ENCODE measurements at regions not wholly inside any gene's neighbourhood (a gene's known extent, or its start where the extent isn't known, plus 50 kb on each side); places are given as distances from the start of the nearest gene placed in this dataset.

- Mint-ChIP-seq H3K4me1 (ENCODE audit: low read depth) (no peaks in the 10 kb centered on the region), H3K4me3 (no peak overlapping the region), H3K27me3 (peaks cover 5% of the 10 kb centered on the region), H3K27ac (no peak overlapping the region), H3K9me3 (no peaks in the 10 kb centered on the region), H3K36me3 (ENCODE audit: low read depth) (no peaks in the 10 kb centered on the region)
Measured at GRCh38 chr9:78575771-78576170, 278.8 kb downstream of the PSAT1 start.

- Mint-ChIP-seq H3K4me1 (ENCODE audit: low read depth) (no peaks in the 10 kb centered on the region), H3K9me3 (no peaks in the 10 kb centered on the region), H3K27ac (no peak overlapping the region), H3K4me3 (no peak overlapping the region), H3K27me3 (peaks cover 5% of the 10 kb centered on the region), H3K36me3 (ENCODE audit: low read depth) (no peaks in the 10 kb centered on the region)
Measured at GRCh38 chr9:78577156-78577906, 280.4 kb downstream of the PSAT1 start.

- Mint-ChIP-seq H3K36me3 (ENCODE audit: low read depth) (no peaks in the 10 kb centered on the region), H3K9me3 (no peaks in the 10 kb centered on the region), H3K27ac (no peak overlapping the region), H3K27me3 (peaks cover 5% of the 10 kb centered on the region), H3K4me3 (no peak overlapping the region), H3K4me1 (ENCODE audit: low read depth) (no peaks in the 10 kb centered on the region)
Measured at GRCh38 chr9:78578072-78578471, 281.1 kb downstream of the PSAT1 start.

DNA sequence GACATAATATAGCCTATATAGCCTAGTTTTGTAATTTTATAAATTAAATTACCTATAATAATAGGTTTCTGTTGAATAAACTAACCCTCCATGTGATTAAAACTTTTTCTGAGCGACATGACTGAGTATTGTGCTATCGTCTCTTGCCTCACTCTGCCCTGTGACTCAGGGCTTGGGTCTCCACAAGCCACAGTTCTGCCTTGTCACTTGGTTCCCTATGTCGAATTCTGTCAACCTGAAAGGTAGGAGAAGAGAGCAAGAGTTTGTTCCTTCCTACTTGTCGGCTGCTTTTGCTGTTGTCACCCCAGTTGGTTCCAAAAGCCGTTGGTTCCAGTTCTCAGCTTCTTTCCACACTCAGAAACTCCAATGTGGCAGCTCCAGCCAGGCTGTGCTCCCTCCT lies 285.9 kb downstream of the PSAT1 start:
- Mint-ChIP-seq H3K36me3 (ENCODE audit: low read depth) (no peaks in the 10 kb centered on the region), H3K27me3 (peaks cover 3% of the 10 kb centered on the region), H3K4me3 (no peak overlapping the region), H3K4me1 (ENCODE audit: low read depth) (no peaks in the 10 kb centered on the region), H3K27ac (no peak overlapping the region), H3K9me3 (peaks cover 8% of the 10 kb centered on the region)

- Mint-ChIP-seq H3K4me1 (ENCODE audit: low read depth) (no peaks in the 10 kb centered on the region), H3K9me3 (peaks cover 8% of the 10 kb centered on the region), H3K36me3 (ENCODE audit: low read depth) (no peaks in the 10 kb centered on the region), H3K27me3 (peaks cover 3% of the 10 kb centered on the region), H3K27ac (no peak overlapping the region), H3K4me3 (no peak overlapping the region)
Measured at GRCh38 chr9:78584589-78584988, 287.7 kb downstream of the PSAT1 start.

- H3K27me3 Mint-ChIP-seq = peaks cover 3% of the 10 kb centered on the region
- H3K9me3 Mint-ChIP-seq = peaks cover 8% of the 10 kb centered on the region
- H3K27ac Mint-ChIP-seq = no peak overlapping the region
- H3K4me1 Mint-ChIP-seq (ENCODE audit: low read depth) = no peaks in the 10 kb centered on the region
- no peak overlapping the region for H3K4me3 Mint-ChIP-seq
- no peaks in the 10 kb centered on the region for H3K36me3 Mint-ChIP-seq (ENCODE audit: low read depth)
Measured at GRCh38 chr9:78585909-78586308, 289.0 kb downstream of the PSAT1 start.

DNA sequence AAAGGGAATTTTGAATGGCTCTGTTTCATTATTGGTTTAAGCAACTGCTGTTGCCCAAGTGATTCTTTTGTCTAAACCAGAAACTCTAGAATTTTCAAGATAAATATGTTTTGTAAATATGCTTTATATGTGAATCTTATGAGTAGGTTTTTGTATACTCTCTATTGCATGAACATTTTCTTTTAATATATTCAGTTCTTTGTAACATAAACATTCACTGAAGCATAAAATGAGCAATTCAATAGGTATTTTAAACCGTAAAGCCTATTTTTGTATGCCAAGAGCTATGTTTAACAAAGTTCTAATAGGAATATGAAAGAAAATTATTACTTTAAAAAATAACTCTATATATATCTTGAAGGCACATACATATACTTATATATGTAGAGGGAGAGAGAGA lies 293.1 kb downstream of the PSAT1 start:
- no peak overlapping the region for H3K4me3 Mint-ChIP-seq
- no peak overlapping the region for H3K27ac Mint-ChIP-seq
- peaks cover 3% of the 10 kb centered on the region for H3K27me3 Mint-ChIP-seq
- no peaks in the 10 kb centered on the region for H3K4me1 Mint-ChIP-seq (ENCODE audit: low read depth)
- H3K36me3 Mint-ChIP-seq (ENCODE audit: low read depth) = no peaks in the 10 kb centered on the region
- H3K9me3 Mint-ChIP-seq = peaks cover 8% of the 10 kb centered on the region

DNA sequence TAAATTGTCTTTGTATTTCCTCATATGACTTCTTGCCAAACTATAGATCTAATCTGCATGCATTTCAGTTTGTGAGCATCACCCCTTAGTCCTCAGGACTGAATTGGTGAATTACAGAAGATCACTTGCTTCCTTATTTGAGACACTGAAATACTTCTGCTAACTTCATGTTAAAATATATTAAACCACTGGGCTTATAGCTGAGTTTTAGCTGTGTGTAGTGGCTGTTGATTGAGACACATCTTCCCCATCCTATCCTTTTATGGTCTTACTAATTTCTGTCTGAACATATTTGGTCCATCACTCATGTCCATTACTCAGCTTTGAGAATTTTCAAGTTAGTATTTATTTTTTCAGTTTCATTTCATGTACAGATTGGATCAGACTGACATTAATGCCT lies 295.9 kb downstream of the PSAT1 start:
- Mint-ChIP-seq H3K9me3 (no peaks in the 10 kb centered on the region), H3K4me1 (ENCODE audit: low read depth) (no peaks in the 10 kb centered on the region), H3K27ac (no peak overlapping the region), H3K4me3 (no peak overlapping the region), H3K36me3 (ENCODE audit: low read depth) (no peaks in the 10 kb centered on the region), H3K27me3 (peaks cover 2% of the 10 kb centered on the region)

DNA sequence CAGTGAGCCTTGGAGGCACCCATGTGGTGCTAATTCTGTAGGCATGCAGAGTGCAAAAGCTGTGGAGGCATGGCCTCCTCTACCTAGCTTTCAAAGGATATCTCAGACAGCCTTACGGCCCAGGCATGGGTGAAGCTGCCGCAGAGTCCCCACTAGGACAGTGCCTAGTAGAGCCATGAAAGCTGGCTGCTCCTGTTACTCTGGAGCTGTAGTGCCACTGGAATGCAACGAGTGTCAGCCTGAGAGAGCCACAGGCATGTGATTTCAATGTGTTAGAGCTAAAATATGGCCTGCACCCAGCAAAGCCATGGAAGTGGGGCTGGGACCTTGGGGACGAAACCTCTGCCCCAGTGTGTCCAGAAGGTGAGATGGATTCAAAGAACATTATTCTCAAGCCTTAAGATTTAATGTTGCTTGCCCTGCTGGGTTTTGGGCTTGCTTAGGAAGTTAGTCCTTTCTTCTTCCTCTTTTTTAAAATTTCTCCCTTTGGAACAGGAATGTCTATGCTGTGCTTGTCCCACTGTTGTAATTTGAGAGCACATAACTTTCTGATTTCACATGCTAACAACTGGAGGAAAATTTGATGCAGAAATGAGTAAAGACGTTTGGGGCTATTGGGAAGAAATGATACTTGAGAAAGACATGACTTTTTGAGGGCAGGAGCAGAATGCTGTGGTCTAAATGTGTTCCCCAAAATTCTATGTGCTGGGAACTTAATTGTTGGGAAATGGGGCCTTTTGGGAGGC lies 298.4 kb downstream of the PSAT1 start:
- Mint-ChIP-seq H3K9me3 (no peaks in the 10 kb centered on the region), H3K27me3 (peaks cover 6% of the 10 kb centered on the region), H3K4me1 (ENCODE audit: low read depth) (no peaks in the 10 kb centered on the region), H3K27ac (no peak overlapping the region), H3K4me3 (no peak overlapping the region), H3K36me3 (ENCODE audit: low read depth) (no peaks in the 10 kb centered on the region)

GRCh38 chr9:78596346-78596745 lies 299.4 kb downstream of the PSAT1 start:
- Mint-ChIP-seq H3K9me3 (no peaks in the 10 kb centered on the region), H3K36me3 (ENCODE audit: low read depth) (no peaks in the 10 kb centered on the region), H3K4me3 (no peak overlapping the region), H3K4me1 (ENCODE audit: low read depth) (no peaks in the 10 kb centered on the region), H3K27ac (no peak overlapping the region), H3K27me3 (peaks cover 6% of the 10 kb centered on the region)

GRCh38 chr9:78598120-78598519 lies 301.2 kb downstream of the PSAT1 start:
- H3K36me3 Mint-ChIP-seq (ENCODE audit: low read depth) = no peaks in the 10 kb centered on the region

GRCh38 chr9:78599926-78600325 lies 303.0 kb downstream of the PSAT1 start:
- no peak overlapping the region for H3K27ac Mint-ChIP-seq
- H3K4me3 Mint-ChIP-seq = no peak overlapping the region
- peaks cover 6% of the 10 kb centered on the region for H3K27me3 Mint-ChIP-seq
- H3K9me3 Mint-ChIP-seq = no peaks in the 10 kb centered on the region
- H3K4me1 Mint-ChIP-seq (ENCODE audit: low read depth) = no peaks in the 10 kb centered on the region
- no peaks in the 10 kb centered on the region for H3K36me3 Mint-ChIP-seq (ENCODE audit: low read depth)

More at GRCh38 chr9:78598120-78598519, 301.2 kb downstream of the PSAT1 start:
- no peak overlapping the region for H3K27ac Mint-ChIP-seq
- H3K9me3 Mint-ChIP-seq = no peaks in the 10 kb centered on the region
- H3K4me1 Mint-ChIP-seq (ENCODE audit: low read depth) = no peaks in the 10 kb centered on the region
- peaks cover 6% of the 10 kb centered on the region for H3K27me3 Mint-ChIP-seq
- no peak overlapping the region for H3K4me3 Mint-ChIP-seq

- H3K27me3 Mint-ChIP-seq = peaks cover 6% of the 10 kb centered on the region
Measured at GRCh38 chr9:78601957-78602565, 305.1 kb downstream of the PSAT1 start.

DNA sequence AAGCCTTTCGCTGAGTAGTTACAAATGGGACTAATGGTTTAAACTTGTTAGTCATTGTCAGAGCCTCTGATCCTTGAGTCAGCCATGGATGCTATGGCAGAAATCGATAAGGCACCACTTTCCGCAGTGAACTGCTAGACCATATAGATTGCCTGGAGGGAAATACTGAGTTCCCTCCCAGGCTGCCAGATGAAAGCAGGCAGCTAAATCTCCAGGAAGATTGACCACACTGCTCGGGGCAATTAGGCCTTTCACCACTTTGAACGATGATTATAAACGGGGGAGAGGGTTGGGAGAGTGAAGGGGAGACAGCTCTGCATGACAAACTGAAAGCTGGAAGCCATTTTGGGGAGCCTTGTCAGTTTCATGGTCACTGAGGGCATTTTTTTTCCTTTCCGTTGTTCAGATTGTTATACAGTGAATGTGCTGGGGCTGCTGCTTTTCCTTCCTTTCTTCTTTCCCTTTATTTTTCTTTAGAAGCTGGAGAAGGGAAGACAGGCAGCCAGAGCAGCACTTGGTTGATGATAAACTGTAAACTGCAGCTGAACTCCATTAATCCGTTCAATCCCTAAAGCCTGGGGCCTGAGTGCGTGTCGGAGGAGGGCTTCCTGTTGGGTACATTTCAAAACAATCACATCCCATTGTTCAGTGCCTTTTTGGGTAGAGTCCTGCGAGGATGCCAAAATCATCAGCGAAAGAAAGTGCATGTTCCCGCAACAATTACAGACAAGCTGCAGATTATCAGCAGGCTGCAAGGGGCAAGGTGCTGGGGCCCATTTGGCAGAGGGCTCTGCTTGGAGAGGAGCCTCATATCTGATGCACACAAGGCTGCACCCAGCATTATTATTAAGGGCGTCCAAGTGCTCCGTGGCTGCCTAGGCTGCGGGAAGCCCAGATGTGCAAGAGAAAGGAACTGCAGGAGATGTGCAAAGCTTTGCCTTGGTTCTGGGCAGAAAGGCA lies 308.4 kb downstream of the PSAT1 start:
- H3K4me3 Mint-ChIP-seq = no peak overlapping the region
- H3K9me3 Mint-ChIP-seq = no peaks in the 10 kb centered on the region
- H3K4me1 Mint-ChIP-seq (ENCODE audit: low read depth) = no peaks in the 10 kb centered on the region
- H3K27ac Mint-ChIP-seq = no peak overlapping the region
- H3K36me3 Mint-ChIP-seq (ENCODE audit: low read depth) = no peaks in the 10 kb centered on the region
- H3K27me3 Mint-ChIP-seq = no peaks in the 10 kb centered on the region

More at GRCh38 chr9:78601957-78602565, 305.1 kb downstream of the PSAT1 start:
- Mint-ChIP-seq H3K4me3 (no peak overlapping the region), H3K4me1 (ENCODE audit: low read depth) (no peaks in the 10 kb centered on the region), H3K9me3 (no peaks in the 10 kb centered on the region), H3K27ac (no peak overlapping the region), H3K36me3 (ENCODE audit: low read depth) (no peaks in the 10 kb centered on the region)

Data from stimulated activated naive CD8-positive, alpha-beta T cell treated with anti-CD3 and anti-CD28 coated beads, Interleukin-15, Interleukin-2, amounts not matched to agents 100 ng/mL and 50 ng/mL, for 24 hours (primary cell).